ENCODE measurements at regions not wholly inside any gene's neighbourhood (a gene's known extent, or its start where the extent isn't known, plus 50 kb on each side); places are given as distances from the start of the nearest gene placed in this dataset.

DNA sequence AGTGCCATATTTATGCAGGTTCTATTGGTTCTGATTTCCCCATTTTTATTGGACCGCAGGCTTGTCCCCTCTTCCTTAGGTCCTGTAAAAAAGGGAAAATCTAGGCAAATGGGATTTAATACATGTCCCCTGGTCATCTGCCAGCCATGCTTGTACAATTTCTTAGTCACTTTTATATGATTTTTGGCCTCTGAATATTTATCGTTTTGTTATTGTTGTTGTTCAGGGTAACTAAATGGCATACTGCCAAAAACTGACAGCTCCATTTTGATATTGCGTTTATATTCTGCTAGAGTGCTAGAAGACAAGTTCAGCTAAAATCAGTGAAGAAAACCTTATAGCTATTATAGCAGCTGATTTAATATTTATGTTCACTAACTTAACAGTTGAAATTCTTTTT, 770.2 kb upstream of the FAM174A start:
- TF ChIP-seq POLR2A (IDR thresholded peaks at IDR 0.05) = no peak
- TF ChIP-seq, protein P1, sequence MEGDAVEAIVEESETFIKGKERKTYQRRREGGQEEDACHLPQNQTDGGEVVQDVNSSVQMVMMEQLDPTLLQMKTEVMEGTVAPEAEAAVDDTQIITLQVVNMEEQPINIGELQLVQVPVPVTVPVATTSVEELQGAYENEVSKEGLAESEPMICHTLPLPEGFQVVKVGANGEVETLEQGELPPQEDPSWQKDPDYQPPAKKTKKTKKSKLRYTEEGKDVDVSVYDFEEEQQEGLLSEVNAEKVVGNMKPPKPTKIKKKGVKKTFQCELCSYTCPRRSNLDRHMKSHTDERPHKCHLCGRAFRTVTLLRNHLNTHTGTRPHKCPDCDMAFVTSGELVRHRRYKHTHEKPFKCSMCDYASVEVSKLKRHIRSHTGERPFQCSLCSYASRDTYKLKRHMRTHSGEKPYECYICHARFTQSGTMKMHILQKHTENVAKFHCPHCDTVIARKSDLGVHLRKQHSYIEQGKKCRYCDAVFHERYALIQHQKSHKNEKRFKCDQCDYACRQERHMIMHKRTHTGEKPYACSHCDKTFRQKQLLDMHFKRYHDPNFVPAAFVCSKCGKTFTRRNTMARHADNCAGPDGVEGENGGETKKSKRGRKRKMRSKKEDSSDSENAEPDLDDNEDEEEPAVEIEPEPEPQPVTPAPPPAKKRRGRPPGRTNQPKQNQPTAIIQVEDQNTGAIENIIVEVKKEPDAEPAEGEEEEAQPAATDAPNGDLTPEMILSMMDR (IDR thresholded peaks at IDR 0.05) = no peak
